ENCODE measurements at regions not wholly inside any gene's neighbourhood (a gene's known extent, or its start where the extent isn't known, plus 50 kb on each side); places are given as distances from the start of the nearest gene placed in this dataset.
"Not testable (repeated sequence)": the region's sequence is repeated elsewhere in the genome, so short reads cannot be mapped to it uniquely, and the experiment has no call there.

DNA sequence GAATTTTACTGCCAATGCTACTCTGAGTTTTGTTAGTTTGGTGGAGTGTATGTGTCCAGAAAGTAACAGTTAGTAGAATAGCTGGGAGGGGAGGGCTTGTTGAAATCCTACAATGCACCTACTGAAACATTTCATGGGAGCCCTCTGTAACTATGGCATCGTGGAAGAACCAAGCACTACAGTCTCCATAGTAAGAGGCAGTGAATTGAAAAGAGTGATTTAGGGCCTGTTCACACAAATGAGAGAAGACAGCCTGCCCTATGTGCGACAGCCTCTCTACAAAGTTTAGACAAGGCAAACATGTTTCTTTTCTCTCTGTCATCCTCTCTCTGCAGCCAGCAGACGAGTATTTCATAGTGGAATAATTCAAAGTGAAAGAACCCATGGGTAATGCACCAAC, 676.6 kb downstream of the BRINP1 start:
- DNase-seq (ENCODE audit: low read depth, low spot score) (no peak), ATAC-seq (no peak)
- ChIA-PET POLR2A (no interaction called here), CTCF (no interaction called here)
- H3K9me3 ChIP-seq (ENCODE audit: control insufficient read depth, insufficient read depth, low read depth, low read length) = no peaks in the 10 kb centered on the region
- in situ Hi-C loops (cut with HindIII; ENCODE audit: low pct_unique_long_range_greater_than_20kb, low sequenced_read_pairs) (no loop called here), intact Hi-C loops (cut with micrococcal nuclease; ENCODE audit: unreplicated experiment) (no loop called here)
- no peaks in the 10 kb centered on the region for H3K4me1 ChIP-seq (ENCODE audit: control insufficient read depth, insufficient read depth, low read length)
- no peak overlapping the region for H3K4me3 ChIP-seq (ENCODE audit: low read depth in 2 of 2, low read length in 2 of 2)
- H3K27ac ChIP-seq (ENCODE audit: low read length) = no peak overlapping the region
- no TSS peak for BruUV-seq (replicated peaks)
- H3K27me3 ChIP-seq (ENCODE audit: control insufficient read depth, insufficient read depth, low read length) = no peaks in the 10 kb centered on the region
- no peaks in the 10 kb centered on the region for H3K36me3 ChIP-seq (ENCODE audit: control insufficient read depth, insufficient read depth, low read length)
- TF ChIP-seq POLR2AphosphoS5 (IDR thresholded peaks at IDR 0.05; ENCODE audit: low read depth, low read length) = no peak
- no peak for TF ChIP-seq SIN3A (IDR thresholded peaks at IDR 0.05; ENCODE audit: borderline replicate concordance, insufficient read depth, low read depth, low read length)
- TF ChIP-seq, protein P1, sequence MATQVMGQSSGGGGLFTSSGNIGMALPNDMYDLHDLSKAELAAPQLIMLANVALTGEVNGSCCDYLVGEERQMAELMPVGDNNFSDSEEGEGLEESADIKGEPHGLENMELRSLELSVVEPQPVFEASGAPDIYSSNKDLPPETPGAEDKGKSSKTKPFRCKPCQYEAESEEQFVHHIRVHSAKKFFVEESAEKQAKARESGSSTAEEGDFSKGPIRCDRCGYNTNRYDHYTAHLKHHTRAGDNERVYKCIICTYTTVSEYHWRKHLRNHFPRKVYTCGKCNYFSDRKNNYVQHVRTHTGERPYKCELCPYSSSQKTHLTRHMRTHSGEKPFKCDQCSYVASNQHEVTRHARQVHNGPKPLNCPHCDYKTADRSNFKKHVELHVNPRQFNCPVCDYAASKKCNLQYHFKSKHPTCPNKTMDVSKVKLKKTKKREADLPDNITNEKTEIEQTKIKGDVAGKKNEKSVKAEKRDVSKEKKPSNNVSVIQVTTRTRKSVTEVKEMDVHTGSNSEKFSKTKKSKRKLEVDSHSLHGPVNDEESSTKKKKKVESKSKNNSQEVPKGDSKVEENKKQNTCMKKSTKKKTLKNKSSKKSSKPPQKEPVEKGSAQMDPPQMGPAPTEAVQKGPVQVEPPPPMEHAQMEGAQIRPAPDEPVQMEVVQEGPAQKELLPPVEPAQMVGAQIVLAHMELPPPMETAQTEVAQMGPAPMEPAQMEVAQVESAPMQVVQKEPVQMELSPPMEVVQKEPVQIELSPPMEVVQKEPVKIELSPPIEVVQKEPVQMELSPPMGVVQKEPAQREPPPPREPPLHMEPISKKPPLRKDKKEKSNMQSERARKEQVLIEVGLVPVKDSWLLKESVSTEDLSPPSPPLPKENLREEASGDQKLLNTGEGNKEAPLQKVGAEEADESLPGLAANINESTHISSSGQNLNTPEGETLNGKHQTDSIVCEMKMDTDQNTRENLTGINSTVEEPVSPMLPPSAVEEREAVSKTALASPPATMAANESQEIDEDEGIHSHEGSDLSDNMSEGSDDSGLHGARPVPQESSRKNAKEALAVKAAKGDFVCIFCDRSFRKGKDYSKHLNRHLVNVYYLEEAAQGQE (IDR thresholded peaks at IDR 0.05; ENCODE audit: insufficient read depth in 1 of 2, low read depth in 2 of 2, low read length in 1 of 2) = no peak
- TF ChIP-seq TCF7L2 (IDR thresholded peaks at IDR 0.05; ENCODE audit: low read depth, low read length) = no peak
- TF ChIP-seq, protein P2, sequence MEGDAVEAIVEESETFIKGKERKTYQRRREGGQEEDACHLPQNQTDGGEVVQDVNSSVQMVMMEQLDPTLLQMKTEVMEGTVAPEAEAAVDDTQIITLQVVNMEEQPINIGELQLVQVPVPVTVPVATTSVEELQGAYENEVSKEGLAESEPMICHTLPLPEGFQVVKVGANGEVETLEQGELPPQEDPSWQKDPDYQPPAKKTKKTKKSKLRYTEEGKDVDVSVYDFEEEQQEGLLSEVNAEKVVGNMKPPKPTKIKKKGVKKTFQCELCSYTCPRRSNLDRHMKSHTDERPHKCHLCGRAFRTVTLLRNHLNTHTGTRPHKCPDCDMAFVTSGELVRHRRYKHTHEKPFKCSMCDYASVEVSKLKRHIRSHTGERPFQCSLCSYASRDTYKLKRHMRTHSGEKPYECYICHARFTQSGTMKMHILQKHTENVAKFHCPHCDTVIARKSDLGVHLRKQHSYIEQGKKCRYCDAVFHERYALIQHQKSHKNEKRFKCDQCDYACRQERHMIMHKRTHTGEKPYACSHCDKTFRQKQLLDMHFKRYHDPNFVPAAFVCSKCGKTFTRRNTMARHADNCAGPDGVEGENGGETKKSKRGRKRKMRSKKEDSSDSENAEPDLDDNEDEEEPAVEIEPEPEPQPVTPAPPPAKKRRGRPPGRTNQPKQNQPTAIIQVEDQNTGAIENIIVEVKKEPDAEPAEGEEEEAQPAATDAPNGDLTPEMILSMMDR (IDR thresholded peaks at IDR 0.05) = no peak

DNA sequence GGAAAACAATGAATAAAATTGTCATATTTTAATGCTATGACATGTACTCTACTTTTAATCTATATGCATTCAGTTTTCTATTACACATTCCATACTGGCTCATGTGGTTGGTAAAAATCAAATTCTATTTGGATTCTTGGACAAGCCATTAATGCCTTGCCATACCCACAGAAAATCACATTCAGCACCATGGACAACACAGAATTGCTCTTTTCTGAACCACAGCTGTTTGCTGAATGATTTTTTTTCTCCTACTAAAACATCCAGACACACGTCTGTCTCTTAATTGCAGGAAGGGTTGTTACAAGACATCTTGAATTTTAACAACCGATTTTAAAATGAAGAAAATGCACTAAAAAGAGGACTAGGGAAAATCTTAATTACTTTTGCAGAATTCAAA, 675.6 kb downstream of the BRINP1 start:
- Histone ChIP-seq H3K4me1 (ENCODE audit: control insufficient read depth, insufficient read depth, low read length) (no peaks in the 10 kb centered on the region), H3K4me3 (ENCODE audit: low read depth in 2 of 2, low read length in 2 of 2) (no peak overlapping the region), H3K36me3 (ENCODE audit: control insufficient read depth, insufficient read depth, low read length) (no peaks in the 10 kb centered on the region), H3K27me3 (ENCODE audit: control insufficient read depth, insufficient read depth, low read length) (no peaks in the 10 kb centered on the region), H3K9me3 (ENCODE audit: control insufficient read depth, insufficient read depth, low read depth, low read length) (no peaks in the 10 kb centered on the region), H3K27ac (ENCODE audit: low read length) (no peak overlapping the region)
- DNase-seq (ENCODE audit: low read depth, low spot score) = no peak
- TF ChIP-seq, protein P1 (IDR thresholded peaks at IDR 0.05; ENCODE audit: insufficient read depth in 1 of 2, low read depth in 2 of 2, low read length in 1 of 2) = peak in 1 of 2 experiments; percentile 53; a peak in 1 of 4 replicates
- no peak for TF ChIP-seq POLR2AphosphoS5 (IDR thresholded peaks at IDR 0.05; ENCODE audit: low read depth, low read length)
- ATAC-seq = no peak
- ChIA-PET CTCF (no interaction called here), POLR2A (no interaction called here)
- in situ Hi-C loops (cut with HindIII; ENCODE audit: low pct_unique_long_range_greater_than_20kb, low sequenced_read_pairs) = no loop called here
- no TSS peak for BruUV-seq (replicated peaks)
- intact Hi-C loops (cut with micrococcal nuclease; ENCODE audit: unreplicated experiment) = no loop called here

DNA sequence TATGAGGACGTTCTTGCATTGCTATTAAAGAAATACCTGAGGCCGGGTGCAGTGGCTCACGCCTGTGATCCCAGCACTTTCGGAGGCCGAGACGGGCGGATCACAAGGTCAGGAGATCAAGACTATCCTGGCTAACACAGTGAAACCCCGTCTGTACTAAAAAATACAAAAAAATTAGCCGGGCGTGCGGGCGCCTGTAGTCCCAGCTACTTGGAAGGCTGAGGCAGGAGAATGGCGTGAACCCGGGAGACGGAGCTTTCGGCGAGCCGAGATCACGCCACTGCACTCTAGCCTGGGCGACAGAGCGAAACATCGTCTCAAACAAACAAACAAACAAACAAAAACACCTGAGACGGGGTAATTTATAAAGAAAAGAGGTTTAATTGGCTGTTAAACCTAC, 674.0 kb downstream of the BRINP1 start:
- POLR2A ChIA-PET; ATAC-seq; H3K4me3 ChIP-seq (ENCODE audit: low read depth in 2 of 2, low read length in 2 of 2); H3K4me1 ChIP-seq (ENCODE audit: control insufficient read depth, insufficient read depth, low read length); H3K9me3 ChIP-seq (ENCODE audit: control insufficient read depth, insufficient read depth, low read depth, low read length); BruUV-seq (replicated peaks); intact Hi-C loops (cut with micrococcal nuclease; ENCODE audit: unreplicated experiment); in situ Hi-C loops (cut with HindIII; ENCODE audit: low pct_unique_long_range_greater_than_20kb, low sequenced_read_pairs); H3K27me3 ChIP-seq (ENCODE audit: control insufficient read depth, insufficient read depth, low read length); H3K27ac ChIP-seq (ENCODE audit: low read length); DNase-seq (ENCODE audit: low read depth, low spot score); H3K36me3 ChIP-seq (ENCODE audit: control insufficient read depth, insufficient read depth, low read length): not testable (repeated sequence)
- CTCF ChIA-PET = interaction anchor here (0.6 kb wide), 1 partner anchor 349 kb away, joined by 8 read pairs; no protein-coding TSS in a partner anchor

All from Panc1 (cell line).